Mesenchymal stem cell (in vitro differentiated cells and primary cell): ENCODE measurements at regions not wholly inside any gene's neighbourhood (a gene's known extent, or its start where the extent isn't known, plus 50 kb on each side); places are given as distances from the start of the nearest gene placed in this dataset.

Experiments
- DNase-seq: peaks from one replicate; pipeline ENCODE4 v3.0.0-alpha.2; 2013
- H2AFZ ChIP-seq: one replicate; pipeline ENCODE4 v1.6.1; 2013; ENCODE audit warnings: low read depth, mild to moderate bottlenecking, control low read depth, inconsistent platforms, low read length, moderate library complexity
- H2AK5ac ChIP-seq: 2 replicates; pipeline ENCODE4 v1.6.1; 2013; ENCODE audit warnings: low read length, moderate library complexity, mild to moderate bottlenecking, inconsistent platforms; ENCODE audit not compliant: severe bottlenecking
- H2BK120ac ChIP-seq: one replicate; pipeline ENCODE4 v1.6.1; 2013; ENCODE audit warnings: low read depth, mild to moderate bottlenecking, inconsistent platforms, low read length, moderate library complexity
- H2BK12ac ChIP-seq, 2 experiments: one replicate each; pipeline ENCODE4 v1.6.1; 2013; ENCODE audit warnings: inconsistent platforms in 2 of 2, low read length in 2 of 2, mild to moderate bottlenecking in 2 of 2, moderate library complexity in 2 of 2, control low read depth in 1 of 2
- H2BK15ac ChIP-seq: one replicate; pipeline ENCODE4 v1.6.1; 2013; ENCODE audit warnings: mild to moderate bottlenecking, low read depth, inconsistent platforms; ENCODE audit not compliant: poor library complexity, severe bottlenecking
- H2BK5ac ChIP-seq: 2 replicates; pipeline ENCODE4 v1.6.1; 2013; ENCODE audit warnings: low read depth, mild to moderate bottlenecking, low read length, control low read depth, inconsistent platforms; ENCODE audit not compliant: poor library complexity, severe bottlenecking
- H3K14ac ChIP-seq, 2 experiments: one replicate each; pipeline ENCODE4 v1.6.1; 2013; ENCODE audit warnings: inconsistent platforms in 2 of 2, low read length in 2 of 2, control low read depth in 1 of 2, mild to moderate bottlenecking in 1 of 2, moderate library complexity in 1 of 2
- H3K18ac ChIP-seq, 2 experiments: one replicate each; pipeline ENCODE4 v1.6.1; 2013; ENCODE audit warnings: inconsistent platforms in 2 of 2, low read length in 2 of 2, control low read depth in 1 of 2, low read depth in 1 of 2, mild to moderate bottlenecking in 1 of 2
- H3K23ac ChIP-seq, 2 experiments: one replicate each; pipeline ENCODE4 v1.6.1; 2013; ENCODE audit warnings: inconsistent platforms in 2 of 2, low read length in 2 of 2, mild to moderate bottlenecking in 2 of 2, moderate library complexity in 2 of 2, control low read depth in 1 of 2
- H3K27ac ChIP-seq: 2 replicates; pipeline ENCODE4 v1.5.1; 2013; ENCODE audit warnings: mild to moderate bottlenecking, moderate library complexity, low read length, control low read depth, inconsistent platforms; ENCODE audit not compliant: poor library complexity, severe bottlenecking
- H3K27me3 ChIP-seq, 2 experiments: 2 replicates each; pipeline versions ENCODE4 v1.6.1 to v1.7.0; 2013; ENCODE audit warnings: low read length in 2 of 2, mild to moderate bottlenecking in 2 of 2, moderate library complexity in 2 of 2, control low read depth in 1 of 2, inconsistent platforms in 1 of 2; ENCODE audit not compliant: control insufficient read depth in 1 of 2, insufficient read depth in 1 of 2
- H3K36me3 ChIP-seq, 2 experiments: 2 replicates each; pipeline versions ENCODE4 v1.6.1 to v1.7.0; 2013; ENCODE audit warnings: low read length in 2 of 2, control low read depth in 1 of 2, inconsistent platforms in 1 of 2, low read depth in 1 of 2, mild to moderate bottlenecking in 1 of 2; ENCODE audit not compliant: insufficient read depth in 2 of 2, control insufficient read depth in 1 of 2
- H3K4ac ChIP-seq, 2 experiments: one replicate each; pipeline ENCODE4 v1.6.1; 2013; ENCODE audit warnings: inconsistent platforms in 2 of 2, low read length in 2 of 2, mild to moderate bottlenecking in 2 of 2, moderate library complexity in 2 of 2, control low read depth in 1 of 2, low read depth in 1 of 2
- H3K4me1 ChIP-seq: 2 replicates; pipeline ENCODE4 v1.6.1; 2013; ENCODE audit warnings: low read depth, low read length, control low read depth; ENCODE audit not compliant: control insufficient read depth, insufficient read depth
- H3K4me2 ChIP-seq: 2 replicates; pipeline ENCODE4 v1.6.1; 2013; ENCODE audit warnings: low read length, mild to moderate bottlenecking, inconsistent platforms; ENCODE audit not compliant: poor library complexity, severe bottlenecking
- H3K4me3 ChIP-seq, 2 experiments: 2 replicates each; pipeline versions ENCODE4 v1.5.1 to v1.7.0; 2013; ENCODE audit warnings: low read length in 2 of 2, mild to moderate bottlenecking in 2 of 2, control low read depth in 1 of 2, low read depth in 1 of 2; ENCODE audit not compliant: insufficient read depth in 1 of 2
- H3K79me1 ChIP-seq: replicated peaks from 2 replicates; pipeline ENCODE4 v1.6.1; 2013; ENCODE audit warnings: mild to moderate bottlenecking, control low read depth, low read length, inconsistent platforms; ENCODE audit not compliant: poor library complexity, severe bottlenecking
- H3K9ac ChIP-seq: 2 replicates; pipeline ENCODE4 v1.7.0; 2013; ENCODE audit warnings: mild to moderate bottlenecking, low read length, moderate library complexity
- H3K9me3 ChIP-seq: 2 replicates; pipeline ENCODE4 v1.7.0; 2013; ENCODE audit warnings: mild to moderate bottlenecking, low read length; ENCODE audit not compliant: control insufficient read depth
- H4K8ac ChIP-seq: one replicate; pipeline ENCODE4 v1.6.1; 2013; ENCODE audit warnings: inconsistent platforms, mild to moderate bottlenecking, low read length, moderate library complexity
- H4K91ac ChIP-seq: one replicate; pipeline ENCODE4 v1.6.1; 2013; ENCODE audit warnings: mild to moderate bottlenecking, low read length, inconsistent platforms
- WGBS: methylation state at CpG from one replicate; pipeline ENCODE4 v1.1.7; 2013; ENCODE audit warnings: mixed read lengths; 5-methylcytosine and 5-hydroxymethylcytosine counted together

- no peak overlapping the region for H3K4me2 ChIP-seq
- H2BK5ac ChIP-seq, result no peak overlapping the region
- H3K14ac ChIP-seq, result no peak overlapping the region
- H3K27me3 ChIP-seq, result peaks cover 0 to 50% of the 10 kb centered on the region in 2 experiments
- H2BK12ac ChIP-seq, result no peak overlapping the region
- H3K36me3 ChIP-seq, result no peaks in the 10 kb centered on the region
- no peak overlapping the region for H2BK15ac ChIP-seq
- no peak overlapping the region for H3K4ac ChIP-seq
- no peak overlapping the region for H2AFZ ChIP-seq
- no peaks in the 10 kb centered on the region for H3K4me1 ChIP-seq
- H3K18ac ChIP-seq, result no peak overlapping the region
- H2BK120ac ChIP-seq, result no peak overlapping the region
- no peak overlapping the region for H4K8ac ChIP-seq
- WGBS, result 87% methylated on average over 16 of the region's 16 CpGs
- H3K9ac ChIP-seq, result no peak overlapping the region
- no peak overlapping the region for H3K27ac ChIP-seq
- no peak overlapping the region for H2AK5ac ChIP-seq
- no peak for DNase-seq
- peaks cover 3% of the 10 kb centered on the region for H3K9me3 ChIP-seq
- H3K79me1 ChIP-seq, result no peaks in the 10 kb centered on the region
- H4K91ac ChIP-seq, result no peak overlapping the region
- H3K23ac ChIP-seq, result no peak overlapping the region
- H3K4me3 ChIP-seq, result no peak overlapping the region
Measured at GRCh38 chr13:111458739-111459138, 138.3 kb downstream of the TEX29 start.

DNA sequence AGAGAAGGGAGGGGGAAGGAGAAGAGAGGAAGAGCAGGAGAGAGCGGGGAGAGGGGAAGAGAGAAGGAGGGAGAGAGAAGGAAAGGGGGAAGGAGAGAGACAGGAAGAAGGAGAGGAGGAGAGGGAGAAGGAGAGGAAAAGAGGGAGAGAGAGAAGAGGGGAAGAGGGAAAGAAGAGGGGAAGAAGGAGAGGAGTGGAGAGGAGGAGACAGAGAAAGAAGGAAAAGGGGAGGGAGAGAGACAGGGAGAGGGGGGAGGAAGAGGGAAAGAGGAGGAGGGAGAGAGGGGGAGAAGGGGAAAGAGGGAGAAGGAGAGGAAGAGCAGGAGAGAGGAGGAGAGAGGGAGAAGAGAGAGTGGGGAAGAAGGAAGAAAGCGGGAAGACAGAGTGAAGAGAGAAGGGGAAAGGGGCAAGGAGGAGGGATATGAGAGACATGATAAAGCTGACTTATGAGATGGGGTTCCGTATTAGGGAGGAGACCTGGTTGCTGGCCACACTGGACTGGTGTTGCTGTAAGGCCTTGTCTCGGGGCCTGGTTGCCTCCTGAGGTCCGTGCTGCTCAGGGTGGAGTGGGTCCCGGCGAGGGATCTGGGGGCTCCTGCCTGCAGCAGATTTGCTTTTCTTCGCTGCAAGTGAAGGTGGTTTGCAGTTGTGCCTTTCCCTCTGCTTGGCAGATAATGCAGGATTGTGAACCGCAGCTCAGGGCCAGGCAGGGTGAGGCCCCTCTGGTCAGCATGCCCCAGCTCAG, 139.5 kb downstream of the TEX29 start:
- Histone ChIP-seq H3K4me3 (no peak overlapping the region), H3K4ac (no peak overlapping the region), H2BK120ac (no peak overlapping the region), H3K27ac (no peak overlapping the region), H3K9me3 (no peaks in the 10 kb centered on the region), H4K8ac (no peak overlapping the region), H3K27me3 (peaks cover 0 to 60% of the 10 kb centered on the region in 2 experiments), H3K23ac (no peak overlapping the region), H3K36me3 (no peaks in the 10 kb centered on the region), H3K14ac (no peak overlapping the region), H3K4me1 (no peaks in the 10 kb centered on the region), H2AK5ac (no peak overlapping the region), H4K91ac (no peak overlapping the region), H2BK12ac (no peak overlapping the region), H3K4me2 (no peak overlapping the region), H2AFZ (no peak overlapping the region), H3K18ac (no peak overlapping the region), H3K9ac (no peak overlapping the region), H2BK5ac (no peak overlapping the region), H3K79me1 (no peaks in the 10 kb centered on the region), H2BK15ac (no peak overlapping the region)
- DNase-seq, result no peak
- 87% methylated on average over 9 of the region's 9 CpGs for WGBS

GRCh38 chr13:111460548-111461444, 140.4 kb downstream of the TEX29 start:
- no peaks in the 10 kb centered on the region for H3K79me1 ChIP-seq
- no peak overlapping the region for H4K8ac ChIP-seq
- H2BK120ac ChIP-seq, result no peak overlapping the region
- 65% methylated on average over 22 of the region's 22 CpGs for WGBS
- H3K9me3 ChIP-seq, result no peaks in the 10 kb centered on the region
- H3K27me3 ChIP-seq, result peaks cover 0 to 63% of the 10 kb centered on the region in 2 experiments
- no peak overlapping the region for H2AK5ac ChIP-seq
- no peak overlapping the region for H3K18ac ChIP-seq
- H3K23ac ChIP-seq, result no peak overlapping the region
- no peak overlapping the region for H2BK15ac ChIP-seq
- H3K4me3 ChIP-seq, result peak overlapping the region in 1 of 2 experiments; percentile 2
- no peak overlapping the region for H3K4me2 ChIP-seq
- no peak overlapping the region for H3K9ac ChIP-seq
- H3K36me3 ChIP-seq, result no peaks in the 10 kb centered on the region
- H3K4me1 ChIP-seq, result no peaks in the 10 kb centered on the region
- H2BK5ac ChIP-seq, result no peak overlapping the region
- DNase-seq, result peak; percentile 10
- no peak overlapping the region for H3K4ac ChIP-seq
- H3K27ac ChIP-seq, result no peak overlapping the region
- no peak overlapping the region for H2AFZ ChIP-seq
- no peak overlapping the region for H4K91ac ChIP-seq
- H3K14ac ChIP-seq, result no peak overlapping the region
- no peak overlapping the region for H2BK12ac ChIP-seq

- no peak for DNase-seq
- no peak overlapping the region for H3K4ac ChIP-seq
- no peak overlapping the region for H2AFZ ChIP-seq
- no peak overlapping the region for H3K9ac ChIP-seq
- no peak overlapping the region for H4K8ac ChIP-seq
- no peak overlapping the region for H2BK120ac ChIP-seq
- no peak overlapping the region for H2BK12ac ChIP-seq
- H3K23ac ChIP-seq, result no peak overlapping the region
- no peaks in the 10 kb centered on the region for H3K9me3 ChIP-seq
- no peaks in the 10 kb centered on the region for H3K36me3 ChIP-seq
- H2BK15ac ChIP-seq, result no peak overlapping the region
- H3K4me3 ChIP-seq, result no peak overlapping the region
- H3K27me3 ChIP-seq, result peaks cover 0 to 63% of the 10 kb centered on the region in 2 experiments
- H3K27ac ChIP-seq, result no peak overlapping the region
- no peak overlapping the region for H3K14ac ChIP-seq
- 75% methylated on average over 15 of the region's 15 CpGs for WGBS
- no peak overlapping the region for H4K91ac ChIP-seq
- H3K4me2 ChIP-seq, result no peak overlapping the region
- no peaks in the 10 kb centered on the region for H3K79me1 ChIP-seq
- H3K18ac ChIP-seq, result no peak overlapping the region
- H3K4me1 ChIP-seq, result no peaks in the 10 kb centered on the region
- no peak overlapping the region for H2AK5ac ChIP-seq
- H2BK5ac ChIP-seq, result no peak overlapping the region
Measured at GRCh38 chr13:111461445-111462149, 141.2 kb downstream of the TEX29 start.
